NCI-H2107 treated with DMSO at 0.1 percent for 48 hours (cell line): ENCODE measurements at regions not wholly inside any gene's neighbourhood (a gene's known extent, or its start where the extent isn't known, plus 50 kb on each side); places are given as distances from the start of the nearest gene placed in this dataset.
"Not testable (repeated sequence)": the region's sequence is repeated elsewhere in the genome, so short reads cannot be mapped to it uniquely, and the experiment has no call there.

ENCODE experiments used
- DNase-seq: peaks from one replicate; lab custom pipeline; 2025; ENCODE audit not compliant: unreplicated experiment; lab: John Stamatoyannopoulos, UW

DNA sequence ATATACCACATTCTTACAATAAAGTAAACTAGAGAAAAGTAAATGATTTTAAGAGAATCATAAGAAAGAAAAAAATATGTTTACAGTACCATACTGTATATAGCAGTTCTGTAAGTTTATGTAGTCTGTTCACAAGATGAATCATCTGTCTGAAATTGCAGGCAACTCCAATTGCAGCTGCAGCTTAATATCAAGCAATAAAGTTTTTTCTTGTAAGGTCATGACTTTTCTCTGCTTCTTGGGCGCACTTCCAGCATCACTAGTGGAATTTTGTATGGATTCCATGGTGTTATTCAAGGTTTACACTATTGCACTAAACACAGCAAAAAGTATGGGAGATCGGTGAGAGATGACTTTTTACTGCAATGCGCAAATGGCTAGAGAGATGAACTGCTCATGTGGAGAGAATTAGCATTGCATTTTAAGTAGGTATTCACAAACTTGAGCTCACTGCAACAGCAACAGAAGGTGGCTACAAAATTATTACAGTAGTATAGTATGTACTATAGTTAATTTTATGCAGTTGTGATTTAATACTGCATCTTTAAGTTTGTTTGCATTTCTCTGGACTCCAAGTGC lies 445.4 kb upstream of the OR4E1 start:
- no peak for DNase-seq

DNA sequence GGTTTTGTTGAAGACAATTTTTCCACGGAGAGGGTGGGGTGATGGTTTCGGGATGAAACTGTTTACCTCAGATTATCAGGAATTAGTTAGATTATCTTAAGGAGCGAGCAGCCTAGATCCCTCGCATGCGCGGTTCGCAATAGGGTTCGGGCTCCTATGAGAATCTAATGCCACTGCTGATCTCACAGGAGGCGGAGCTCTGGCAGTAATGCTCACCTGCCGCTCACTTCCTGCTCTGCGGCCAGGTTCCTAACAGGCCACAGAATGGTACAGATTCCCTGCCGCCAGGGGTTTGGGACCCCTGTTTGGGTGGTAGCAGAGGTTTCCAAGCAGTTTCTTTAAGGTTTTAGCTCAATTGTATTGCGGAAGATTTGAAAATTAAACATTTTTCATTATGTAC lies 439.8 kb upstream of the OR4E1 start:
- DNase-seq = no peak

- DNase-seq = no peak
These were observed 438.4 kb upstream of the OR4E1 start for GRCh38 chr14:22112004-22112403.

- DNase-seq = no peak
These were observed 434.1 kb upstream of the OR4E1 start for GRCh38 chr14:22107753-22108152.

- no peak for DNase-seq
These were observed 433.4 kb upstream of the OR4E1 start for GRCh38 chr14:22106700-22107697.

- DNase-seq = no peak
These were observed 432.0 kb upstream of the OR4E1 start for GRCh38 chr14:22105624-22106006.

GRCh38 chr14:22105006-22105623 lies 431.5 kb upstream of the OR4E1 start:
- DNase-seq = no peak

GRCh38 chr14:22100764-22101120 lies 427.1 kb upstream of the OR4E1 start:
- DNase-seq = not testable (repeated sequence)

DNA sequence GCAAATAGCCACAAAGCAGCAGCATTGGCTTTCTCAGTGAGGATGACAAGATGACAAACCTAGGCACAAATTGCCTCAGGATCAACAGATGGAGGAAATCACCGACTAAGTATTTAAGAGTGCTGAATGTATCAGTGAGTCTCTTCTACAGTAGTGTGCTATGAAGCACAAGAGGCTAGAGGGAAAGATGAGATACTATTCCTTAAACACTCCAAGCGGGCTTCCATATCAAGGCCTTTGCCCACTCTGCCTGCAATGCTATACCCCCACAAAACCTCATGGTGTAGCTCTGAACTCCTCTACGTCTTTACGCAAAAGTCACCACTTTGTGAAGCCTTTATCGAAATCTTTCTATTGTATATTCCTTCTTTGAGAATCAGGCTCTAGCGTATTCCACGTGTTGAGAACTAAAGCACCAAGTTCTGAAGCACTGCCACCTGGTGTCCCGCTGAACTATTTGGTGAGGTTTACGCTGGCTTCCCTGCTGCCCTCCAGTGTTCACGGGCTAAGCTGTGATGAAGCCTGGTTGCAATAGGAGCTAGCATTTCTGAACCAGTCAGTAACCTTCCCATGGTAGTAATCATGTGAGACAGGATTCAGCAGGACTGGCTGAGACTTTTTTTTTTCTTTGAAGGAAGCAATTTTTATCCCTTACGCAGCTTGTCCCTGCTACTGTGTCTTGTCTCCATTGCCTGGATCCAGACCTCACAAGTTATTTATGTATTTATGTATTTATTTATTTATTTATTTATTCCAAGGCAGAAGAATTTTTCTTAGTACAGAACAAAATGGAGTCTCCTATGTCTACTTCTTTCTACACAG lies 426.5 kb upstream of the OR4E1 start:
- peak; percentile 7 for DNase-seq

DNA sequence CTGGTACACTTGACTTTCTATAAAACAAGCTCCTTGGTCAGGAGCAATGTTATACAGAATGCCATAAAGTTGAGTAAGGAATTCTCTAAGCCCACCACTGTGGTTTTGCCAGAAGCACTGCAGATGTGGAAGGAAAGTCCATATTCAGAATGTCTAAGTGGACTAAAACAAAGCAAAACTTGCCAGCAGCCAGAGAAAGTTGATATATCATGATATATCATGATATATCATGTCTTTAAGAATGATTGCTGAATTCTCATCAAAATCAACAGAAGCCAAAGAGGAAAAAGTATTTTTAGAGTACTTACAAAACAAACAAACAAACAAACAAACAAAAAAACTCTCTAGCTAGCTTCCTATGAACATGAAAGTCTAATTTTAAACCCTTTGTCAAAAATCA lies 424.8 kb upstream of the OR4E1 start:
- no peak for DNase-seq

DNA sequence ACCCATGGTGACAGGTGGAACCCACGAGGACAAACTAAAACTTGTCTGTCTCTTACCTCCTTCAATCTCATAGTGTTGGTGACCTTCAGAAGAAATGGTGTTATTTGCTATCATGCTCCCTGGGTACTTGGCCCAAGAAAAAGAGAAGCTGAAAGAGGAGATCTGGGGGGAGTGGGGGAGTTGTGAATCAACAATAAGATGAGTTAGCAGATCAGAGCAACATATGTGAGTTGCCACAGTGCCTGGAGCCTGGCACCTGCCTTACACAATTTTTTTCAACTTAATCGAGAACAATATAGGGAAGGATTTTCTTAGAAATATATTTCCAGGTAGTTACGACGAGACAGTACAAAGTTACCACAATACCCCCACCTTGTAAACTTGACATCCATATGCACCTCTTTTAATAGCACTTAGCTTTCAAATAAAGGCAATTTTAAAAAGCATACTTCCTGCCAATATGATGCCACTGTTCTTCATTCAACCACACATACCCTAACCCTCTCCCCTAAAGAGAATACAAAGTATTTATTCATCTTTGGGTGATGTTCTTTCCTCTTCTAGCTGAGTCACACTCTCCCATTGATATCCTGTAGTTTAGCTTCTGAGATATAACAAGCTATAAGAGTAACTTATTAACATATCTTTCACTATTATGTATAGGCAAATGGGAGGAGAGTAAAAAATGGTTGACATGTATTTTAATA lies 424.1 kb upstream of the OR4E1 start:
- DNase-seq = no peak

DNA sequence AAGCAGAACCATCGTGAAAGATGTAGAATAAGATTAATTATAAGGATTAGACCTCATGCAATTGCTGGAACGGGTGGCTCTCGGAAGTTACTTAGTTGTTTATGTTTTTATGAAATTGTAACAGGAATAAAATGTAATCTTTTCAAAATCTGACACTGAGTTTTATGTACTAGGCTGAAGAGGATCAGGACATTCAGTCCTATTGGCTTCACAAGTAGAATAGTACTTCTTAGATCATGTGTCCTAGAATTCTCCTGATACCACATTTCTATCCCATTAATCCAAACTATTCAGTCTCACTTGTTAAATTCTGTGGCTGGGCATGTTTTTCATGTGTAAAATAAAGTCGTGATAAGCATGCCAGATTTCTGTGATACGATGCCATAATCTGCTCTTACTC lies 423.5 kb upstream of the OR4E1 start:
- DNase-seq = no peak

DNA sequence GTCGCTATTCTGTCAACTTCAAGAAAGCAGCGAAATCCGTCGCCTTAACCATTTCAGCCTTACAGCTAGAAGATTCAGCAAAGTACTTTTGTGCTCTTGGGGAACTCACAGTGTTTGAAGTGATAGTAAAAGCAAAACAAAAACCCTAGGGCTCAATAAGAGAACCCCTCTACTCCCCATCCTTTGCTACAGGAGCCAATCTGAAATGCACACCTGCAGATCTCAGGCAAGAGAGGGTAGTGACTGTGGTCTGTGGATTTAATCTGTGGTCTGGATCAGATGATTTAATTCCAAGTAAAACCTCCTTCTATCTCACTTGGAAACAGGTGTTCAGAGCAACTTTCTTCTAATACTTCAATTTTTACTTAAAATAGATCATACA lies 422.9 kb upstream of the OR4E1 start:
- DNase-seq = no peak

- no peak for DNase-seq
These were observed 422.4 kb upstream of the OR4E1 start for GRCh38 chr14:22095860-22096513.

DNA sequence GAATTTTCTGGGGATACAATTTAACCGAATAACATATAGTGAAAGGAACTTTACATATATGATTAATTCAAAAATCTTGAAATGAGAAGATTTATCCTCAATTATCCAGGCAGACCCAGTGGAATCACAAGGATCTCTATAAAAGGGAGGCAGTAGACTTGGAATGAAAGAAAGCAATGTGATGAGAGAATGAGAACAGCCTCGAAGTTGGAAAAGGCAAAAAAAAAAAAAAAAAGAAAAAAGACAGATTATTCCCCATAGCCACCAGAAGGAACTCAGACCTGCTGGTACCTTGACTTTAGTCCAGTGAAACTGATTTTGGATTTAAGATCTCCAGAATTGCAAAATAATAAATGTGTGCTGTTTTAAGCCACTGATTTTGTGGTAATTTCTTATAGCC lies 416.3 kb upstream of the OR4E1 start:
- no peak for DNase-seq

GRCh38 chr14:22088614-22089342 lies 415.2 kb upstream of the OR4E1 start:
- DNase-seq = no peak

GRCh38 chr14:22086131-22086530 lies 412.5 kb upstream of the OR4E1 start:
- no peak for DNase-seq

DNA sequence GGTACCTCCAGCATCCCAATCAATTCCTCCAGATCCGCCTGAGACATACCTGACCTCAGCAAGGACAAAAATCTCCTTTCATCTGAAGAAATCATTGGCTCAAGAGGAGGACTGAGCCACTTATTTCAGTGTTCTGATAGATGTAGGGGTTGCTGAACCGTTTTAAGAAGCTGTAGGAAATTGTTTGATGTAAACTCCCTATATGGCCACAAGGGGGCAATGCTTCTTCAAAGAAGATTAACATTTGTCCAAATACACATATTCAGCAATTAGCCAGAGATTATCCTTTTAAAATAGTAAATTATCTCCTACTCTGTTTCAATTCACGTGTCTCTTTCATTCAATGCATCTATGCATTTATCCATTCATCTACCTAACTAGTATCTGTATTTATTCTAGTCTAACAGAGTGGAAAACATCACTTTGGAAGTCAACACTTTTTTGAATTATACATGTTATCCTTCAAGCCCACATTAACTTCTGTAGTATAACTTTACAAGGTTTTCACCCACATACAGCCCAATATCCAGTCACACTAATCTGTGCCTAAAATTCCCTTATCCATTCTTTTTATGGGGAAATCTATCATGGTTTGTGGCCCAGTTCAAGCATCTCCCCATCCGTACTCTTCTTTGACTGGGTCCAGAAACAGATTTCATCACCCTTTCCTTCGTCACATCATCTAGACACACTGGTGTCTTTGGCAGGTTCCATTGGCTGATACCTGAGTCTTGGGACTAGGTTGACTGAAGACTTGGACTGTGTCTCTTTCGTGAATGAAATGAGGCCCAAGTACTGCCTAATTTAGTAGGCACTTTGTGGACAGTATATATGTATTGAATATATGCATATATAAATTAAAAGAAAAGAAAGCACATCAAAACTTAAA lies 411.0 kb upstream of the OR4E1 start:
- peak; percentile 14 for DNase-seq

- no peak for DNase-seq
These were observed 407.7 kb upstream of the OR4E1 start for GRCh38 chr14:22081337-22081736.
